Fibroblast of pulmonary artery (primary cell): ENCODE measurements at regions not wholly inside any gene's neighbourhood (a gene's known extent, or its start where the extent isn't known, plus 50 kb on each side); places are given as distances from the start of the nearest gene placed in this dataset.

Experiments used
- DNase-seq: peaks from one replicate; pipeline ENCODE4 v3.0.0-alpha.2; 2010; ENCODE audit warnings: low read depth
- H3K4me3 ChIP-seq: replicated peaks from 2 replicates; pipeline ENCODE4 v1.5.1; 2011; ENCODE audit warnings: low read depth, mild to moderate bottlenecking, control low read depth, low read length, moderate library complexity
- TF ChIP-seq, protein P1 (sequence below): IDR thresholded peaks from 2 replicates; pipeline ENCODE4 v1.5.1; 2011; ENCODE audit warnings: mild to moderate bottlenecking, control low read depth, low read length, inconsistent platforms; ENCODE audit errors: missing control alignments

DNA sequence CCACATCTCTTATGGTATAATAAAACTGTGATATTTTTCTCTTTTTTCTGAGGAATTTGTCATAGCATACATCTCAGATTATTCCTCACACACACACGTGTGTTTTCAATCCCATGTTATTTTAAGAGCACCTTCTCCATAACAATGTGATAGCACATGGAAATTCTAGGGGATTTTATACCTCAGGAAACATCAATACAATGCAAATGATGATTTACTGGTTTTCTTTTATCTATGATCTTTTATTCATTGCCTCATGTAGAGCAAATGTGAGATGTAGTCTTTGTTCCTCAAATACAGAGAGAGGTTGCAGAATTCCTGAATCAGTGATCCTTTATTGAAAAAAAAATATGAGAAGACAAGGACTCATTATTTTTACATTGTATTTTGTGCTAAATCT is 128.3 kb upstream of the ROBO1 start:
- H3K4me3 ChIP-seq: no peak overlapping the region
- TF ChIP-seq, protein P1, sequence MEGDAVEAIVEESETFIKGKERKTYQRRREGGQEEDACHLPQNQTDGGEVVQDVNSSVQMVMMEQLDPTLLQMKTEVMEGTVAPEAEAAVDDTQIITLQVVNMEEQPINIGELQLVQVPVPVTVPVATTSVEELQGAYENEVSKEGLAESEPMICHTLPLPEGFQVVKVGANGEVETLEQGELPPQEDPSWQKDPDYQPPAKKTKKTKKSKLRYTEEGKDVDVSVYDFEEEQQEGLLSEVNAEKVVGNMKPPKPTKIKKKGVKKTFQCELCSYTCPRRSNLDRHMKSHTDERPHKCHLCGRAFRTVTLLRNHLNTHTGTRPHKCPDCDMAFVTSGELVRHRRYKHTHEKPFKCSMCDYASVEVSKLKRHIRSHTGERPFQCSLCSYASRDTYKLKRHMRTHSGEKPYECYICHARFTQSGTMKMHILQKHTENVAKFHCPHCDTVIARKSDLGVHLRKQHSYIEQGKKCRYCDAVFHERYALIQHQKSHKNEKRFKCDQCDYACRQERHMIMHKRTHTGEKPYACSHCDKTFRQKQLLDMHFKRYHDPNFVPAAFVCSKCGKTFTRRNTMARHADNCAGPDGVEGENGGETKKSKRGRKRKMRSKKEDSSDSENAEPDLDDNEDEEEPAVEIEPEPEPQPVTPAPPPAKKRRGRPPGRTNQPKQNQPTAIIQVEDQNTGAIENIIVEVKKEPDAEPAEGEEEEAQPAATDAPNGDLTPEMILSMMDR: no peak
- DNase-seq: no peak

DNA sequence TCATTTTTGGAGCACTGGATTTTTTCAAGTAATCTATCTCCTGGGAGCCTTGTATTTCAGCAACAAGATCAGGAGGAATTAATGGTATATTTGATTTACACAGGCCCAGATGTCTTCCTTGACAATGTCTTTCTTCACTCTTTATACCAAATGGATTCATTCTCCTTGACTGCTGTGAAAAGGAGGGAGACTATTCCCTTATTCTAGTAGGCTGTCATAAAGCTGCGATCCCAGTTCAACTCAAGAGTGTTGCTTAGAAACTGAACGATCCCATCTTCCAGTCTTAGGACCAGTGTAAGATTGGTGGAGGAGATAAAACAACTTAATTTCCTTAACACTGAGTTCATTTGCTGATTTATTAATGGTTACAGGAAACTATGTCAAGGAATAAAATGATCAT is 119.4 kb upstream of the ROBO1 start:
- TF ChIP-seq, protein P1: no peak
- H3K4me3 ChIP-seq: no peak overlapping the region
- DNase-seq: no peak

DNA sequence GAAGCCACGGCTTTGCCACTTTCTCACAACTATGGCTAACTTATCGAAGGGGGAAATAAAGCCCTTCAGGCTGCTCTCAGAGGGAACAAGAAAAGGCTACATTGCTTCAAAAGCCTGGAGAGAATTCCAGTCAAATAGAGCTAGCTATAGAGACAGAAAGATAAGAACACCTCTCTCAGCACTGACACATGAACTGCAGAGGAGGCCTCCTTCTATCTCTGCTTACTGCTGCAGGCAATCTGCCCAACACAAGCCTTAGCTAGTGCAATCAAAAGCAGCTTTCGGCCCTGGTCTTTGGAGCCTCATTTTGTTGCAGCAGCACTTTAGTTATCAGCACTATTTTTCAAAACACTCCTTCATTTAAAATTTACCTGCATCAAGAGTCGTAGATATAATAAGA is 118.4 kb upstream of the ROBO1 start:
- DNase-seq: no peak
- H3K4me3 ChIP-seq: no peak overlapping the region
- TF ChIP-seq, protein P1: no peak

DNA sequence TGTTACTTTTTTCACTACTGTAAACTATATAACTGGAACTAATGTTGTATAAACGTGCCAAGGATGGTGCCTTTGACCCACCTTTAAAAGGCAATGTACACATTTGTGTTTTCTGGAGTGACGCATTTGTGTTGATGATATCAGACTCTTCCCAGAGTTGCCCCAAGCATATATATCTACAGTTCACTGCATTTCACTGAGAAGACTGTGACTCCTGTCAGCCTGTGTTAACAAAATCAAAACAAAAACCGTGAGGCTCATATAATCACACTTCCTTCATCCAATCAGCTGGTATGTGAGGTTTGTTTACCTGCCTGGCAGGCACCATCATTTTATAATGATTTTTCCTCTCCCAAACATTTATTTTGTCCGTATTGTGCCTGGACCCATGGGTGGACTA is 117.6 kb upstream of the ROBO1 start:
- no peak for DNase-seq
- TF ChIP-seq, protein P1: no peak
- H3K4me3 ChIP-seq: no peak overlapping the region

DNA sequence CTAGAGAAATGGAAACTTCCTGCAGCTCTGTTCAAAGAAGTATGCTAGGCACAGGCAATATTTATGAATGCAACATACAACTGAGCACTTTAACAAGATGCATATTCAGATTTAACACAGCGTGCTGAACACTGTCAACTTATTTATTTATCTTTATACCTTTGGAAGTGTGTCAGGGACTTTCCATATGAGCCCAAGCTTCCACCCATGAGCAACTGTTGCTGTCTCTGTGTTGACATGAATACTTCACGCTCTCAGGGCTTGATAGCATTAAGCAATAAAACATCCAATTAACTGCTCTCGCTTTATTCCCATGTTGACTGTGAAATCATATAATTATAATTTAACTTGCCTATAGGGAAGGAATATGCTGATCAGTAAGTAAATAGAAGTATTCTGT is 116.6 kb upstream of the ROBO1 start:
- no peak overlapping the region for H3K4me3 ChIP-seq
- TF ChIP-seq, protein P1: no peak
- no peak for DNase-seq

DNA sequence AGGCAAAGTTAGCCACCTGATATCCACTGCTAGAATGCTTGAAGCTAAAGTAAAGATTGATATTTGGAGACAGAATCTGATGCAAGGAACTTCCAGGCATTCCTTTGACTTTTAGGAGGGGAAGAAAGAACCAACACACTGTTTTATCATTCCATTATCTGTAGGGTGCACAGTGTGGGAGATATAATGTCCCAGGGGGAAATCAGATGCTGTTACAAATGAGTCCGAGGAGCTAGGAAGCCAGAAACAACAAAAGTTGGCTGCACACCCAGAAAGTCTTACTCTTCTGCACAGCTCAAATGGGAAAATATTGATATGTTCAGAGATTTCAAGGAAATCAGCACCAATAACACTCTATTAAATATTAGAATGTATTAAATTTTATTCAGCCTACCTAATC is 113.6 kb upstream of the ROBO1 start:
- DNase-seq: no peak
- H3K4me3 ChIP-seq: no peak overlapping the region
- TF ChIP-seq, protein P1: no peak

DNA sequence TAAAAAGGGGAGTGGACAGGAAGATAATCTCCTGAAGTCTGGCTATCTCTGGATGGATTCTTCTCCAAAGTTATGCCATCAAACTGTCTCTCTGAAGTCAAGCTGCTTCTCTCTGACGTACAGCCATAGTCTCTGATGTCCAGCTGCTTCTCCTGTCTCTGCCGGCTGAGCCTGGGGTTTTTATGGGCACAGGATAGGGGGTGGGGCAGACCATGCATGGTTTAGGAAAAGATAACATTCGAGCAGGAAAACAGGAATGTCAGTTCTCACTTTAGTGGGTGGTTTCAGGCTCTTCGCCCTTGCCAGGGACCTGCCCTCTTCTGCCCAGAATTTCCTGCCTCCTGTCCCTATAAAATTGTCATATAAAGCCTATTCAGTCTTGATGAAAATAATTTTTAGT is 110.9 kb upstream of the ROBO1 start:
- no peak for DNase-seq
- TF ChIP-seq, protein P1: no peak
- H3K4me3 ChIP-seq: no peak overlapping the region
